MM.1S (cell line): ENCODE measurements at regions not wholly inside any gene's neighbourhood (a gene's known extent, or its start where the extent isn't known, plus 50 kb on each side); places are given as distances from the start of the nearest gene placed in this dataset.

Experiments
- DNase-seq: peaks from one replicate; pipeline ENCODE4 v3.0.0-alpha.2; 2015
- H2AFZ ChIP-seq: fragments of 300-600 bp; sonication (generic); 2 replicates; pipeline ENCODE4 v1.6.0; 2016; ENCODE audit warnings: antibody characterized with exemption, low read length
- H3F3A ChIP-seq: fragments of 300-600 bp; sonication (generic); 2 replicates; pipeline ENCODE4 v1.6.1; 2016; ENCODE audit warnings: mild to moderate bottlenecking, antibody characterized with exemption, low read length, moderate library complexity, mixed read lengths; ENCODE audit not compliant: insufficient read depth
- H3K27ac ChIP-seq: fragments of 300-600 bp; sonication (generic); 2 replicates; pipeline ENCODE4 v1.5.1; 2016; ENCODE audit warnings: mild to moderate bottlenecking, low read length
- H3K27me3 ChIP-seq: fragments of 300-600 bp; sonication (generic); replicated peaks from 2 replicates; pipeline ENCODE4 v1.6.0; 2016; ENCODE audit warnings: low read length; ENCODE audit not compliant: insufficient read depth
- H3K36me3 ChIP-seq: fragments of 300-600 bp; sonication (generic); replicated peaks from 2 replicates; pipeline ENCODE4 v1.6.1; 2016; ENCODE audit warnings: mild to moderate bottlenecking, low read length, mixed read lengths; ENCODE audit not compliant: insufficient read depth
- H3K4me1 ChIP-seq: fragments of 300-600 bp; sonication (generic); 2 replicates; pipeline ENCODE4 v1.6.1; 2016; ENCODE audit warnings: low read length, mixed read lengths
- H3K4me2 ChIP-seq: fragments of 300-600 bp; sonication (generic); 2 replicates; pipeline ENCODE4 v1.6.0; 2016; ENCODE audit warnings: low read depth, low read length
- H3K4me3 ChIP-seq: fragments of 300-600 bp; sonication (generic); 2 replicates; pipeline ENCODE4 v1.5.1; 2016; ENCODE audit warnings: low read length, mixed read lengths
- H3K79me2 ChIP-seq: fragments of 300-600 bp; sonication (generic); 2 replicates; pipeline ENCODE4 v1.6.1; 2016; ENCODE audit warnings: mixed run types, low read length, mixed read lengths
- H3K9ac ChIP-seq: fragments of 300-600 bp; sonication (generic); 2 replicates; pipeline ENCODE4 v1.6.1; 2016; ENCODE audit warnings: low read length, mixed read lengths
- H3K9me2 ChIP-seq: fragments of 300-600 bp; sonication (generic); replicated peaks from 2 replicates; pipeline ENCODE4 v1.6.1; 2016; ENCODE audit warnings: mild to moderate bottlenecking, low read length, mixed read lengths; ENCODE audit not compliant: insufficient read depth
- H3K9me3 ChIP-seq: fragments of 300-600 bp; sonication (generic); replicated peaks from 2 replicates; pipeline ENCODE4 v1.6.1; 2016; ENCODE audit warnings: mild to moderate bottlenecking, low read length, mixed read lengths; ENCODE audit not compliant: insufficient read depth
- H4K20me1 ChIP-seq: fragments of 300-600 bp; sonication (generic); 2 replicates; pipeline ENCODE4 v1.6.1; 2016; ENCODE audit warnings: mild to moderate bottlenecking, low read length, moderate library complexity, mixed read lengths; ENCODE audit not compliant: insufficient read depth
- CTCF ChIP-seq: fragments of 300-600 bp; sonication (generic); IDR thresholded peaks from 2 replicates; pipeline ENCODE4 v1.5.1; 2016; ENCODE audit warnings: antibody characterized with exemption, low read length, mixed read lengths
- EZH2 ChIP-seq: fragments of 300-600 bp; sonication (generic); optimal IDR thresholded peaks from 2 replicates; pipeline ENCODE3; 2017; ENCODE audit warnings: low read depth, mild to moderate bottlenecking, antibody characterized with exemption, low read length, mixed read lengths
- EZH2phosphoT487 ChIP-seq: fragments of 300-600 bp; sonication (generic); IDR thresholded peaks from 2 replicates; pipeline ENCODE4 v1.6.1; 2018; ENCODE audit warnings: antibody characterized with exemption, low read length

- no peaks in the 10 kb centered on the region for H3K79me2 ChIP-seq
- H3F3A ChIP-seq, result no peaks in the 10 kb centered on the region
- TF ChIP-seq EZH2, result no peak
- TF ChIP-seq CTCF, result no peak
- no peak for TF ChIP-seq EZH2phosphoT487
- H3K9ac ChIP-seq, result no peak overlapping the region
- H3K27ac ChIP-seq, result no peak overlapping the region
- no peak for DNase-seq
- H2AFZ ChIP-seq, result no peak overlapping the region
- H3K4me3 ChIP-seq, result no peak overlapping the region
- H3K4me1 ChIP-seq, result no peaks in the 10 kb centered on the region
- H3K4me2 ChIP-seq, result no peak overlapping the region
- H3K27me3 ChIP-seq, result no peaks in the 10 kb centered on the region
- H4K20me1 ChIP-seq, result no peaks in the 10 kb centered on the region
- H3K9me3 ChIP-seq, result no peaks in the 10 kb centered on the region
- no peaks in the 10 kb centered on the region for H3K36me3 ChIP-seq
- no peaks in the 10 kb centered on the region; the same call in 1 of the 2 replicates for H3K9me2 ChIP-seq
Observed at GRCh38 chr2:146527166-146527565, 1317.7 kb upstream of the ACVR2A start.

- H3K4me2 ChIP-seq, result no peak overlapping the region
- no peaks in the 10 kb centered on the region for H3K27me3 ChIP-seq
- no peaks in the 10 kb centered on the region for H3K9me2 ChIP-seq
- H4K20me1 ChIP-seq, result no peaks in the 10 kb centered on the region
- no peaks in the 10 kb centered on the region for H3F3A ChIP-seq
- TF ChIP-seq CTCF (peak; percentile 36), EZH2 (no peak), EZH2phosphoT487 (no peak)
- no peak overlapping the region for H3K27ac ChIP-seq
- no peaks in the 10 kb centered on the region for H3K79me2 ChIP-seq
- H3K9ac ChIP-seq, result no peak overlapping the region
- H3K4me1 ChIP-seq, result no peaks in the 10 kb centered on the region
- H3K36me3 ChIP-seq, result no peaks in the 10 kb centered on the region
- DNase-seq, result peak; percentile 15
- no peak overlapping the region for H3K4me3 ChIP-seq
- no peaks in the 10 kb centered on the region for H3K9me3 ChIP-seq
- no peak overlapping the region for H2AFZ ChIP-seq
Observed at GRCh38 chr2:146523196-146523595, 1321.6 kb upstream of the ACVR2A start.

GRCh38 chr2:146506851-146507250 lies 1338.0 kb upstream of the ACVR2A start:
- Histone ChIP-seq H3K36me3 (no peaks in the 10 kb centered on the region), H3K9me2 (no peaks in the 10 kb centered on the region), H3K79me2 (no peaks in the 10 kb centered on the region), H3K4me3 (no peak overlapping the region), H4K20me1 (no peaks in the 10 kb centered on the region), H3K9me3 (no peaks in the 10 kb centered on the region), H3K27ac (no peak overlapping the region), H3K27me3 (no peaks in the 10 kb centered on the region), H2AFZ (no peak overlapping the region), H3K4me1 (no peaks in the 10 kb centered on the region), H3K4me2 (no peak overlapping the region), H3K9ac (no peak overlapping the region), H3F3A (no peaks in the 10 kb centered on the region)
- TF ChIP-seq EZH2phosphoT487, result no peak
- TF ChIP-seq EZH2, result no peak
- TF ChIP-seq CTCF, result no peak
- DNase-seq, result no peak
